ENCODE measurements at regions not wholly inside any gene's neighbourhood (a gene's known extent, or its start where the extent isn't known, plus 50 kb on each side); places are given as distances from the start of the nearest gene placed in this dataset.
"Not testable (repeated sequence)": the region's sequence is repeated elsewhere in the genome, so short reads cannot be mapped to it uniquely, and the experiment has no call there.

DNA sequence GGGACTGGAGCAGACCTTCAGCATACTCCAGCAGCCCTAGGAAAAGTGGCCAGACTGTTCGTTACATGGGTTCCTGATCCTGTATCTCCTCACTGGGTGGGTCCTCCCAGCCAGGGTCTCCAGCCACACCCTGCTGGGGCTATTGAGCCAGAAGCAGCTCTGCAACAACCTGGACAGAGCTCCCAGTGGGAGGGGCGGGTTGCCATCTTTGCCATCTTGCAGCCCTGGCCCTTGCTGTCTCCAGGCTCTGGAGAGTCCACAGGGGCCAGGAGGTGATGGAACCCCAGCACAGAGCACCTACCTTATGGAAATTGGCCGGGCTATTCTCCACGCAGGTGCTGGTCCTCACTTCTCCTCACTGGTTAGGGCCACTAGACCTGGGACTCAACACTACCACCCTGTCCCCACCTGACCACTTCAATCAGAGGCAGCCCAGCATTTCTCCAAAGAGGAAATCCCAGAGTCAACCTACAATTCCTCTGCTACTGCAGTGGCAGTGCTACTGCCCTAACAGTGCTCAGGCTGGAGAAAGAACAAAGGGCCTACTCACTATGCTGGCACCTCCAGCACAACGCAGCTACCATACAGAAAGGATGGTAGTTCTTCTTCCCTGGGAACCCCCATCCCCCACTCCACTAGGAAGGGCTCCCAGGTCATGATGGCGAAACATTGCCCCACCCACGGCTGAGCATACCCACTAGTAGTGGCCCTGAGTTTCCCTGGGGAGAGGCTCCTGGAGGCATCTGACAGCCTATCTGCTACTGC, 290.2 kb upstream of the NCAM1 start:
- no peak overlapping the region for H3K4me3 Mint-ChIP-seq
- DNase-seq (ENCODE audit: low spot score): no peak
- peaks cover 5% of the 10 kb centered on the region for H3K4me1 Mint-ChIP-seq
- H3K27me3 Mint-ChIP-seq (ENCODE audit: low read depth): no peaks in the 10 kb centered on the region; the same call in 1 of the 2 replicates
- POLR2A ChIA-PET: no interaction called here
- peaks cover 43% of the 10 kb centered on the region for H3K9me3 Mint-ChIP-seq
- TF ChIP-seq, protein P1, sequence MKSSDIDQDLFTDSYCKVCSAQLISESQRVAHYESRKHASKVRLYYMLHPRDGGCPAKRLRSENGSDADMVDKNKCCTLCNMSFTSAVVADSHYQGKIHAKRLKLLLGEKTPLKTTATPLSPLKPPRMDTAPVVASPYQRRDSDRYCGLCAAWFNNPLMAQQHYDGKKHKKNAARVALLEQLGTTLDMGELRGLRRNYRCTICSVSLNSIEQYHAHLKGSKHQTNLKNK (CRISPR knock-in tag; IDR thresholded peaks at IDR 0.05): no peak
- TF ChIP-seq MYBL2 (CRISPR knock-in tag; IDR thresholded peaks at IDR 0.05): no peak
- TF ChIP-seq, protein P2, sequence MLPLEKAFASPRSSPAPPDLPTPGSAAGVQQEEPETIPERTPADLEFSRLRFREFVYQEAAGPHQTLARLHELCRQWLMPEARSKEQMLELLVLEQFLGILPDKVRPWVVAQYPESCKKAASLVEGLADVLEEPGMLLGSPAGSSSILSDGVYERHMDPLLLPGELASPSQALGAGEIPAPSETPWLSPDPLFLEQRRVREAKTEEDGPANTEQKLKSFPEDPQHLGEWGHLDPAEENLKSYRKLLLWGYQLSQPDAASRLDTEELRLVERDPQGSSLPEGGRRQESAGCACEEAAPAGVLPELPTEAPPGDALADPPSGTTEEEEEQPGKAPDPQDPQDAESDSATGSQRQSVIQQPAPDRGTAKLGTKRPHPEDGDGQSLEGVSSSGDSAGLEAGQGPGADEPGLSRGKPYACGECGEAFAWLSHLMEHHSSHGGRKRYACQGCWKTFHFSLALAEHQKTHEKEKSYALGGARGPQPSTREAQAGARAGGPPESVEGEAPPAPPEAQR (CRISPR knock-in tag; IDR thresholded peaks at IDR 0.05): no peak
- no peak for TF ChIP-seq GRHL2 (CRISPR knock-in tag; IDR thresholded peaks at IDR 0.05; ENCODE audit: insufficient replicate concordance, severe bottlenecking)
- TF ChIP-seq ZNF671 (CRISPR knock-in tag; IDR thresholded peaks at IDR 0.05): no peak
- ATAC-seq: no peak
- CTCF ChIA-PET: no interaction called here
- no peak overlapping the region for H3K27ac Mint-ChIP-seq
- peaks cover 27% of the 10 kb centered on the region for H3K36me3 Mint-ChIP-seq

GRCh38 chr11:112673401-112673800, 287.8 kb upstream of the NCAM1 start:
- Mint-ChIP-seq H3K9me3 (peaks cover 46% of the 10 kb centered on the region), H3K4me1 (peaks cover 14% of the 10 kb centered on the region), H3K36me3 (peaks cover 39% of the 10 kb centered on the region)
- H3K4me3 Mint-ChIP-seq; H3K27me3 Mint-ChIP-seq (ENCODE audit: low read depth); POLR2A ChIA-PET; H3K27ac Mint-ChIP-seq; DNase-seq (ENCODE audit: low spot score); ATAC-seq; CTCF ChIA-PET: not testable (repeated sequence)

DNA sequence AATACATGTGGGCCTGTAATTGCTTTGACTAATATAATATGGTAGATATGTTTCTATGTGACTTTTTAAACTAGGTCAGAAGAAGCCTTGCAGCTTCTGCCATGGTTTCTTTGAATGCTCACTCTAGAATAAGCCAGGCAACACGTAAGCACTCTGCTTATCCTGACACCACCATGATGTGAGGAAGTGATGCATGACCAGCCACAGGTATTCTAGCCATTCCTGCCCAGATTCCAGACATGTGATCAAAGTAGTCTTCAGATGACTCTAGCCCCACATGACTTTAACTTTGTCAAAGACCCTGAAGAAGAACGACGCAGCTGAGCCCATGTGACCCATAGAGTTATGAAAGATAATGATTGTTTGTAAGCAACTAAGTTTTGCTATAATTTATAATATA, 276.1 kb upstream of the NCAM1 start:
- peaks cover 39% of the 10 kb centered on the region for H3K9me3 Mint-ChIP-seq
- ChIA-PET CTCF (no interaction called here), POLR2A (no interaction called here)
- ATAC-seq: no peak
- H3K27me3 Mint-ChIP-seq (ENCODE audit: low read depth): peaks cover 7% of the 10 kb centered on the region; the same call in 1 of the 2 replicates
- 0 out of 2 replicates have a peak, but pooled peaks cover 2% of the 10 kb centered on the region for H3K4me1 Mint-ChIP-seq
- no peak for DNase-seq (ENCODE audit: low spot score)
- TF ChIP-seq JAZF1 (CRISPR knock-in tag; IDR thresholded peaks at IDR 0.05) (no peak), RORB (CRISPR knock-in tag; IDR thresholded peaks at IDR 0.05) (no peak), ZNF232 (CRISPR knock-in tag; IDR thresholded peaks at IDR 0.05) (no peak), MLX (CRISPR knock-in tag; IDR thresholded peaks at IDR 0.05) (no peak), ZNF532 (CRISPR knock-in tag; IDR thresholded peaks at IDR 0.05; ENCODE audit: borderline replicate concordance) (no peak), SMAD3 (CRISPR knock-in tag; IDR thresholded peaks at IDR 0.05; ENCODE audit: borderline replicate concordance) (no peak), ELF4 (CRISPR knock-in tag; IDR thresholded peaks at IDR 0.05; ENCODE audit: low read depth) (no peak), ZNF396 (CRISPR knock-in tag; IDR thresholded peaks at IDR 0.05; ENCODE audit: borderline replicate concordance) (no peak), ZNF121 (CRISPR knock-in tag; IDR thresholded peaks at IDR 0.05) (no peak)
- TF ChIP-seq, protein P3, sequence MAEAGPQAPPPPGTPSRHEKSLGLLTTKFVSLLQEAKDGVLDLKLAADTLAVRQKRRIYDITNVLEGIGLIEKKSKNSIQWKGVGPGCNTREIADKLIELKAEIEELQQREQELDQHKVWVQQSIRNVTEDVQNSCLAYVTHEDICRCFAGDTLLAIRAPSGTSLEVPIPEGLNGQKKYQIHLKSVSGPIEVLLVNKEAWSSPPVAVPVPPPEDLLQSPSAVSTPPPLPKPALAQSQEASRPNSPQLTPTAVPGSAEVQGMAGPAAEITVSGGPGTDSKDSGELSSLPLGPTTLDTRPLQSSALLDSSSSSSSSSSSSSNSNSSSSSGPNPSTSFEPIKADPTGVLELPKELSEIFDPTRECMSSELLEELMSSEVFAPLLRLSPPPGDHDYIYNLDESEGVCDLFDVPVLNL (CRISPR knock-in tag; IDR thresholded peaks at IDR 0.05; ENCODE audit: borderline replicate concordance, low read depth): no peak
- TF ChIP-seq, protein P4, sequence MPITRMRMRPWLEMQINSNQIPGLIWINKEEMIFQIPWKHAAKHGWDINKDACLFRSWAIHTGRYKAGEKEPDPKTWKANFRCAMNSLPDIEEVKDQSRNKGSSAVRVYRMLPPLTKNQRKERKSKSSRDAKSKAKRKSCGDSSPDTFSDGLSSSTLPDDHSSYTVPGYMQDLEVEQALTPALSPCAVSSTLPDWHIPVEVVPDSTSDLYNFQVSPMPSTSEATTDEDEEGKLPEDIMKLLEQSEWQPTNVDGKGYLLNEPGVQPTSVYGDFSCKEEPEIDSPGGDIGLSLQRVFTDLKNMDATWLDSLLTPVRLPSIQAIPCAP (CRISPR knock-in tag; IDR thresholded peaks at IDR 0.05): no peak
- H3K36me3 Mint-ChIP-seq: peaks cover 21% of the 10 kb centered on the region
- H3K4me3 Mint-ChIP-seq: no peak overlapping the region
- no peak overlapping the region for H3K27ac Mint-ChIP-seq

Data from WTC11 (cell line).